Activated CD4-positive, alpha-beta T cell treated with anti-CD3 and anti-CD28 coated beads for 48 hours (primary cell): ENCODE measurements at regions not wholly inside any gene's neighbourhood (a gene's known extent, or its start where the extent isn't known, plus 50 kb on each side); places are given as distances from the start of the nearest gene placed in this dataset.
"Not testable (repeated sequence)": the region's sequence is repeated elsewhere in the genome, so short reads cannot be mapped to it uniquely, and the experiment has no call there.

Experiments used
- DNase-seq: peaks from one replicate; pipeline ENCODE4 v3.0.0-alpha.2; 2020

- DNase-seq, result no peak
These were observed 558.3 kb downstream of the MATN1 start for GRCh38 chr1:30165116-30165515.

- no peak for DNase-seq
These were observed 558.7 kb downstream of the MATN1 start for GRCh38 chr1:30164693-30165092.

DNA sequence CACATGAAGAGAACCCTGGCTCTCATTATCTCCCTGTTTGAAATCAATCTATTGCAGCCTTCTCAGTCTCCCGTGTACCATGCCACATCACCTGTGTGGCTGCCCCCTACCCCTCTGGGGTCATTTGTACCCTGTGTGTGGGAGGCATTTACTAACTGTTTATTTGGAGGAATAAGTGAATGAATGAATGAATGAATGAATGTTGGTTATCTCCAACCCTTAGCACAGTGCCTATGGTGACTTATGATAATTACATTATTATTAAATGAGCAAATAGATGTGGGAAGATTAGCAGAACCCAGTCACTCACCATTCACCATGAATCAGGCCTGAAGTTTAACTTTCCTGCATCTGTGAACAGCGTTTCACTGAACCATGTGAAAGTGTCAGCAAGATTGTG is 560.8 kb downstream of the MATN1 start:
- no peak for DNase-seq

GRCh38 chr1:30161953-30162352 is 561.4 kb downstream of the MATN1 start:
- no peak for DNase-seq

GRCh38 chr1:30160999-30161689 is 562.2 kb downstream of the MATN1 start:
- no peak for DNase-seq

DNA sequence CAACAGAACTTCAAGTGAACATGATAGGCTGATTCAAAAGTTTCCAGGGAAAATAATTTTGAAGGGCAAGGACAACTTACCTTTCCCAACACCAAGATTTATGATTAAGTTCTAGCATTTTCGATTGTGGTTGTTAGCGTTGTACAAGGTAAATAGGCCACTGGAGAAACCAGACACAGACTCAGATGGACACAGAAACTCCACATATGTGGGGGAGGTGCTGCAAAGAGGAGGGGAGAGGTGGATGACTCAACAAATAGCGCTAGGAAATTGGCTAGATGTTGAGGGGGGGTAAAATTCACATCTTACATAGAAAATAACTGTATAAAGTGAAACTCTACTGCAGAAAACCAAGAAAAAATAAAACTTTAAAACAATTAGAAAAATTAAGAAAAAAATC is 564.4 kb downstream of the MATN1 start:
- DNase-seq, result no peak

DNA sequence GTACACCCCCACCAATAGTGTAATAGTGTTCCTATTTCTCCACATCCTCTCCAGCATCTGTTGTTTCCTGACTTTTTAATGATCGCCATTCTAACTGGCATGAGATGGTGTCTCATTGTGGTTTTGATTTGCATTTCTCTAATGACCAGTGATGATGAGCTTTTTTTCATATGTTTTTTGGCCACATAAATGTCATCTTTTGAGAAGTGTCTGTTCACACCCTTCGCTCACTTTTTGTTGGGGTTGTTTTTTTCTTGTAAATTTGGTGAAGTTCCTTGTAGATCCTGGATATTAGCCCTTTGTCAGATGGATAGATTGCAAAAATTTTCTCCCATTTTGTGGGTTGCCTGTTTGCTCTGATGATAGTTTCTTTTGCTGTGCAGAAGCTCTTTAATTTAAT is 567.7 kb downstream of the MATN1 start:
- DNase-seq, result not testable (repeated sequence)

DNA sequence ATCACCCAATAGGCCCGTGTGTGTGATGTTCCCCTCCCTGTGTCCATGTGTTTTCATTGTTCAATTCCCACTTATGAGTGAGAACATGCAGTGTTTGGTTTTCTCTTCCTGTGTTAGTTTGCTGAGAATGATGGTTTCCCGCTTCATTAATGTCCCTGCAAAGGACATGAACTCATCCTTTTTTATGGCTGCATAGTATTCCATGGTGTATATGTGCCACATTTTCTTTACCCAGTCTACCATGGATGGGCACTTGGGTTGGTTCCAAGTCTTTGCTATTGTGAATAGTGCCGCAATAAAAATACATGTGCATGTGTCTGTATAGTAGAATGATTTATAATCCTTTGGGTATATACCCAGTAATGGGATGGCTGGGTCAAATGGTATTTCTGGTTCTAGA is 568.1 kb downstream of the MATN1 start:
- DNase-seq, result not testable (repeated sequence)

GRCh38 chr1:30153743-30154449 is 569.5 kb downstream of the MATN1 start:
- no peak for DNase-seq

DNA sequence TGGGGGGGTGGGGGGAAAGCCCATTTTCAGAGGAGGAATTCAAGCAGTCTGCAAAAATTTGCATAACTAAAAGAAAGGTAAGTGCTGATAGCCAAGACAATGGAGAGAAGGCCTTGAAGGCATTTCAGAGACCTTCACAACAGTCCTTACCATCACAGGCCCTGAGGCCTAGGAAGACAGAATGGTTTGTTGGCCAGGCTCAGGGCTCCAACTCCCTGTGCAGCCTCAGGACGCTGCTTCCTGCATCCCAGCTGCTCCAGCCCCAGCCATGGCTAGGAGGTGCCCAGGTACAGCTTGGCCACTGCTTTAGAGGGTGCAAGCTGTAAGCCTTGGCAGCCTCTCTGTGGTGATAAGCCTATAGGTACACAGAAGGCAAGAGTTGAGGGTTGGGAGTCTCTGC is 571.6 kb downstream of the MATN1 start:
- no peak for DNase-seq

- no peak for DNase-seq
These were observed 572.3 kb downstream of the MATN1 start for GRCh38 chr1:30151119-30151518.

DNA sequence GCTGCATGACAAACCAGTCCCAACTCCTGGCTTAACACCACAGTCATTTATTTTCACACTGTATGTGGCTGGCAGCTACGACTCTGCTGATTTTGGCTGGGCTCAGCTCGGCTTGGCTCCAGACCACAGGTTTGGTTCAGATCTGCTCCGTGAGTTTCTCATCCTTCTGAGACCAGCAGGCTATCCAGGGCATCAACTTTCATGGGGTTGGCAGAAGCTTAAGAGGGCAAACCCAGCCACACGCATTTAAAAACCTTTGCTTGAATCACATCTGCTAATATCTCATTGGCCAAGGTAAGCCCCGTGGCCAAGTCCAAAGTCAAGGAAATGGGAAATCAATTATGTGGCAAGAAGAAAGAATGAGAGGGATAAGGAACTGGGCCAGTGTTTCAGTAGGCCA is 574.2 kb downstream of the MATN1 start:
- DNase-seq, result no peak

GRCh38 chr1:30148676-30149075 is 574.7 kb downstream of the MATN1 start:
- no peak for DNase-seq

DNA sequence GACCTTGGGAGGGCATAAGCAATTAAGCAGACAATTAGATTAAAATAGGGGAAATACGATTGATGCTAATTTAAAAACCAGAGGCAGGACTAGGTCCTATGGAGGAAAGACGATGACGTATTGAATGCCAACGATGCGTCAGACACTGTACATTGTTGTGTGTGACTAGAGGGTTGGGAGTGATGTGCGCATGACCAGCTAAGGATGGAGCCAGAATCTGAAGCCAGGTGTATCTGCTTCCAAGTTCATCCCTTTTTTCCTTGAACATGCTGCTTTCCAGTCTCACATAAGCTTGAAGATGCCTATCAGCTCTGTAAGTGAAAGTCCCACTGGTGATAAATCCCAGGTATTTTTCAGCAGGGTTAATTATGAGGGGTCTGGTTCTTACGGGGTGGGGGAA is 576.2 kb downstream of the MATN1 start:
- no peak for DNase-seq

GRCh38 chr1:30146448-30146847 is 576.9 kb downstream of the MATN1 start:
- no peak for DNase-seq

DNA sequence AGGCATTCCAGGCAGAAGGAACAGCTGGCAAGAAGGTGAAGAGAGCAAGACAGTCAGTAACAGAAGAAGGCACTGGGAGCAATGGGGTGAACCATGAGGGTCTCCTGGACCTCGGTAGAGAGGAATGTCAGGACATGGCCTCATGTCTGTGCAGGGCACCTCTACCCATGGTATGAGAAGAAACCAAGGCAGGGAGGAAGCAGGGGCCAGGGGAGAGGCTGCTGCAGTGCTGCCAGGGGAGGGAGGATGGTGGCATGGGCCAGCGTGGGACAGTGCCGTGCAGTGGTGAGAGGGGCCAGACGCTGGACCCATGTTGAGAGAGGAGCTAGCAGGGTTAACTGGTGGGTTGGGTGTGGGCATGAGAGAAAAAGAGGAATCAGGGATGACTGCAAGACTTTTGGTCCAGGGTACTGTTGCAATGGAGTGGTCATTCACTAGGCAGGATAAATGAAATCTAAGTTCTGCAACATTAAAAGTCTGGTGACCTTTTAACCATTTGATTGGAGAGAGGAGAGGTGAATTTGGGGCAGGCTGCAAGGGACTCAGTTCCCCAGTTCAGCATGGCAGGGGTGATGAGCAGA is 577.6 kb downstream of the MATN1 start:
- no peak for DNase-seq

GRCh38 chr1:30144831-30145230 is 578.6 kb downstream of the MATN1 start:
- no peak for DNase-seq

DNA sequence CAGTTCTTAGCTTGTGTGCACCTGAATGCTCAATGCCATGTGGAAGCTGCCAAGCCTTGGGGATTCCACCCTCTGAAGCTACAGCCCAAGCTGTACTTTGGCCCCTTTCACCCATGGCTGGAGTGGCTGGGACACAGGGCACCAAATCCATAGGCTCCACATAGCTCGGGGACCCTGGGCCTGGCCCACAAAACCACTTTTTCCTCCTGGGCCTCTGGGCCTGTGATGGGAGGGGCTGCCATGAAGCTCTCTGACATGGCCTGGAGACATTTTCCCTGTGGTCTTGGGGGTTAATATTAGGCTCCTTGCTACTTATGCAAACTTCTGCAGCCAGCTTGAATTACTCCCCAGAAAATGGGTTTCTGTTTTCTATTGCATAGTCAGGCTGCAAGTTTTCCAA is 579.9 kb downstream of the MATN1 start:
- no peak for DNase-seq

DNA sequence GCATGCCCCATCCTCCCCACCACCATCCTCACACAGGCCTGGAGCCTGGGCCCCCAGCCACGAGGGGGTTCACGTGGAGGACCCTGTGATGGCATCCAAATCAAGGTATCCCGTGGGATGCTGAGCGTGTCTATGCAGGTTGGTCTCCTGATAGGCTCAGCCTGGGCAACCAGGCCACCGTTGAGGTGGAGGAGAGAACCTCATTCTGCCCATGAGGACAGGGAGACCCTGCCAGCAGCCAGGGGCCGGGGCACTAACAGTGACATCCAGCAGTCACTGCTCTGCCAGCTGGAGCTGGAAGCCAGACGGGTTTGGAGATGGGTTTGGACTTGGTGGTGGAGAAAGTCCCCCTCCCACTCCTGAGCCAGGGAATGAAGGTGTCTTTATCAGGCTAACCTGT is 582.8 kb downstream of the MATN1 start:
- DNase-seq, result no peak

- no peak for DNase-seq
These were observed 584.5 kb downstream of the MATN1 start for GRCh38 chr1:30138891-30139290.

DNA sequence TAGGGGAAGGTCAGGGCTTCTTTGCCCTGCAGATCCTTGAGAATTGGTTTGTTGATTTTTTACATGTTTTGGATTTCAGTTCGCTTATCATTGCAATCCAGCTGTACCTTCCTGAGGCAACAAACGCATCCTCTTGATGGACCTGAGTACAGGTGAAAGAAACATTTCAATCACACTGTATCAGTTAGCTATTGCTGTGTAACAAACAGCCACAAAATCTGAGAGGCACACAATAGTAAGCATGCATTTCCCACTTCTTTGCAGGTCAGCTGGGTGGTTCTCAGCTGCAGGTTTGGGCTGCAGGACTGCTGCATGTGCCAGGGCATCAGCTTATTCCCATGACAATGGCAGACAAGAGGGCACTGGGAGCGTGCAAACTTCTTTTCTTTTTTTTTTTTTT is 586.4 kb downstream of the MATN1 start:
- no peak for DNase-seq

DNA sequence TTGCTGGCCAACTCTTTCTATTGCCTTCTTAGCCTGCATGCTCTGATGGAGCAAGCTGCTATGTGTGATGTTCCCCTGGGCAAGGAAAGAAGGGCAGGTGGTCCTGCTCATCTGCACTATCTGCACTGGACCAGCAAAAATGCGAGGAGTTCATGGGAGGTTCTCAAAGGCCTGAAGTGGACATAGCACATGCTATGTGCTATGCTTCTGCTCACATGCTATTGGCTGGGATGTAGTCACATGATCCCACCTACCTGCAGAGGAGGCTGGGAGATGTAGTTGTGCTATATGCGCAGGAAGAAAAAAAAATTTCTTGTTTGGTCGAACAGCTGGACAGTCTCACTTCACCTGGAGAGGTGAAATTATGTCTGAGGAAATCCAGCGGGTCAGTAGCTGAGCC is 587.7 kb downstream of the MATN1 start:
- DNase-seq, result no peak

GRCh38 chr1:30134466-30135217 is 588.7 kb downstream of the MATN1 start:
- DNase-seq, result no peak
